Caco-2 (cell line): ENCODE measurements at regions not wholly inside any gene's neighbourhood (a gene's known extent, or its start where the extent isn't known, plus 50 kb on each side); places are given as distances from the start of the nearest gene placed in this dataset.

ENCODE experiments used
- BruUV-seq: library from RNA; stranded (reverse); fragments of 400-500 nt; replicated peaks from 2 replicates; lab custom pipeline; 2021; lab: Mats Ljungman, UMichigan
- CTCF ChIA-PET: fragments of 300-600 bp; sonication (Branson Sonifier 250); formaldehyde crosslinking; loops from one replicate; lab custom pipeline; 2022; ENCODE audit warnings: antibody characterized with exemption; lab: Charles Lee
- POLR2A ChIA-PET: fragments of 300-600 bp; sonication (Branson Sonifier 250); formaldehyde crosslinking; loops from one replicate; lab custom pipeline; 2022; ENCODE audit warnings: antibody characterized with exemption; lab: Charles Lee
- DNase-seq, 2 experiments: peaks; one replicate each; pipeline versions ENCODE4 v3.0.0 to v3.0.0-alpha.2; 2020 to 2022
- H3K27me3 ChIP-seq: replicated peaks from 2 replicates; pipeline ENCODE4 v1.6.0; 2011; ENCODE audit warnings: low read length; ENCODE audit not compliant: control insufficient read depth, insufficient read depth
- H3K36me3 ChIP-seq: 2 replicates; pipeline ENCODE4 v1.5.1; 2011; ENCODE audit warnings: low read length; ENCODE audit not compliant: control insufficient read depth, insufficient read depth
- H3K4me1 ChIP-seq: fragments of 250-450 bp; sonication (Bioruptor Pico); 2 replicates; pipeline ENCODE4 v1.5.1; 2020; ENCODE audit warnings: mild to moderate bottlenecking
- H3K4me3 ChIP-seq: 2 replicates; pipeline ENCODE4 v1.5.1; 2011; ENCODE audit warnings: low read depth, mild to moderate bottlenecking, control low read depth, low read length
- H3K9me3 ChIP-seq: fragments of 250-450 bp; sonication (Bioruptor Pico); 2 replicates; pipeline ENCODE4 v1.5.1; 2020; ENCODE audit warnings: mild to moderate bottlenecking, moderate library complexity
- H3K27ac Mint-ChIP-seq: one replicate; pipeline ENCODE4 v1.8.0; 2022; ENCODE audit warnings: mixed read lengths; ENCODE audit not compliant: unreplicated experiment
- H3K27me3 Mint-ChIP-seq: one replicate; pipeline ENCODE4 v1.8.0; 2022; ENCODE audit warnings: mixed read lengths; ENCODE audit not compliant: insufficient read depth, unreplicated experiment
- H3K36me3 Mint-ChIP-seq: one replicate; pipeline ENCODE4 v1.8.0; 2022; ENCODE audit warnings: mild to moderate bottlenecking, mixed read lengths; ENCODE audit not compliant: insufficient read depth, unreplicated experiment
- H3K4me1 Mint-ChIP-seq: one replicate; pipeline ENCODE4 v1.8.0; 2022; ENCODE audit warnings: low read depth, mixed read lengths; ENCODE audit not compliant: unreplicated experiment
- H3K4me3 Mint-ChIP-seq: one replicate; pipeline ENCODE4 v1.8.0; 2022; ENCODE audit warnings: mild to moderate bottlenecking, moderate library complexity, mixed read lengths; ENCODE audit not compliant: unreplicated experiment
- H3K9me3 Mint-ChIP-seq: one replicate; pipeline ENCODE4 v1.8.0; 2022; ENCODE audit warnings: mixed read lengths; ENCODE audit not compliant: unreplicated experiment
- CTCF ChIP-seq, 2 experiments: fragments of 200-600 bp in 1 of 2; IDR thresholded peaks; 1 replicate in 1 of 2; 2 replicates in 1 of 2; pipeline versions ENCODE4 v1.5.1 to v1.8.0; 2011 to 2022; ENCODE audit warnings: antibody characterized with exemption in 1 of 2, control low read depth in 1 of 2, inconsistent platforms in 1 of 2, low read depth in 1 of 2, low read length in 1 of 2, mild to moderate bottlenecking in 1 of 2, moderate library complexity in 1 of 2; ENCODE audit not compliant: insufficient read depth in 1 of 2, severe bottlenecking in 1 of 2, unreplicated experiment in 1 of 2
- intact Hi-C: fragments of 100-400 bp; cut with micrococcal nuclease; formaldehyde crosslinking; loops from one replicate; pipeline ENCODE4 v1.10.0; 2022; ENCODE audit not compliant: unreplicated experiment

GRCh38 chr2:236795861-236796219 is 226.2 kb downstream of the ACKR3 start:
- no peak for TF ChIP-seq CTCF (IDR thresholded peaks at IDR 0.05; ENCODE audit: insufficient read depth in 1 of 2, low read depth in 1 of 2, low read length in 1 of 2, severe bottlenecking in 1 of 2, unreplicated experiment in 1 of 2)
- no peak overlapping the region for H3K4me3 ChIP-seq
- intact Hi-C loops = no loop called here
- H3K27me3 ChIP-seq = no peaks in the 10 kb centered on the region
- ChIA-PET POLR2A (no interaction called here), CTCF (no interaction called here)
- H3K27ac Mint-ChIP-seq = no peak overlapping the region
- no TSS peak for BruUV-seq
- DNase-seq = no peak
- no peaks in the 10 kb centered on the region for H3K36me3 ChIP-seq
- no peaks in the 10 kb centered on the region for H3K36me3 Mint-ChIP-seq
- no peaks in the 10 kb centered on the region for H3K27me3 Mint-ChIP-seq
- H3K4me1 ChIP-seq = no peaks in the 10 kb centered on the region
- peaks cover 10% of the 10 kb centered on the region for H3K9me3 Mint-ChIP-seq
- no peak overlapping the region for H3K4me3 Mint-ChIP-seq
- no peaks in the 10 kb centered on the region for H3K9me3 ChIP-seq
- no peaks in the 10 kb centered on the region for H3K4me1 Mint-ChIP-seq

- TF ChIP-seq CTCF (IDR thresholded peaks at IDR 0.05; ENCODE audit: insufficient read depth in 1 of 2, low read depth in 1 of 2, low read length in 1 of 2, severe bottlenecking in 1 of 2, unreplicated experiment in 1 of 2) = no peak
- CTCF ChIA-PET = no interaction called here
- Histone ChIP-seq H3K4me1 (no peaks in the 10 kb centered on the region), H3K9me3 (no peaks in the 10 kb centered on the region), H3K4me3 (no peak overlapping the region), H3K36me3 (no peaks in the 10 kb centered on the region), H3K27me3 (no peaks in the 10 kb centered on the region)
- no TSS peak for BruUV-seq
- no peak overlapping the region for H3K4me3 Mint-ChIP-seq
- intact Hi-C loops = no loop called here
- H3K36me3 Mint-ChIP-seq = no peaks in the 10 kb centered on the region
- no peaks in the 10 kb centered on the region for H3K27me3 Mint-ChIP-seq
- no peaks in the 10 kb centered on the region for H3K4me1 Mint-ChIP-seq
- no peak for DNase-seq
- POLR2A ChIA-PET = no interaction called here
- no peak overlapping the region for H3K27ac Mint-ChIP-seq
- H3K9me3 Mint-ChIP-seq = peaks cover 10% of the 10 kb centered on the region
Observed at GRCh38 chr2:236796236-236796635, 226.6 kb downstream of the ACKR3 start.

- Histone ChIP-seq H3K36me3 (no peaks in the 10 kb centered on the region), H3K27me3 (no peaks in the 10 kb centered on the region), H3K4me1 (no peaks in the 10 kb centered on the region), H3K9me3 (no peaks in the 10 kb centered on the region), H3K4me3 (no peak overlapping the region)
- ChIA-PET CTCF (no interaction called here), POLR2A (no interaction called here)
- Mint-ChIP-seq H3K27me3 (no peaks in the 10 kb centered on the region), H3K36me3 (no peaks in the 10 kb centered on the region), H3K9me3 (peaks cover 10% of the 10 kb centered on the region), H3K27ac (no peak overlapping the region), H3K4me3 (no peak overlapping the region), H3K4me1 (no peaks in the 10 kb centered on the region)
- TF ChIP-seq CTCF (IDR thresholded peaks at IDR 0.05; ENCODE audit: insufficient read depth in 1 of 2, low read depth in 1 of 2, low read length in 1 of 2, severe bottlenecking in 1 of 2, unreplicated experiment in 1 of 2) = no peak
- DNase-seq = no peak
- BruUV-seq = no TSS peak
- intact Hi-C loops = no loop called here
Observed at GRCh38 chr2:236797411-236797810, 227.8 kb downstream of the ACKR3 start.
